Amygdala (tissue), 56 donors: ENCODE measurements at regions not wholly inside any gene's neighbourhood (a gene's known extent, or its start where the extent isn't known, plus 50 kb on each side); places are given as distances from the start of the nearest gene placed in this dataset.

Experiments used
- DNase-seq, 56 donors: peaks; one replicate each; lab custom pipeline; 2025; lab: John Stamatoyannopoulos, UW

DNA sequence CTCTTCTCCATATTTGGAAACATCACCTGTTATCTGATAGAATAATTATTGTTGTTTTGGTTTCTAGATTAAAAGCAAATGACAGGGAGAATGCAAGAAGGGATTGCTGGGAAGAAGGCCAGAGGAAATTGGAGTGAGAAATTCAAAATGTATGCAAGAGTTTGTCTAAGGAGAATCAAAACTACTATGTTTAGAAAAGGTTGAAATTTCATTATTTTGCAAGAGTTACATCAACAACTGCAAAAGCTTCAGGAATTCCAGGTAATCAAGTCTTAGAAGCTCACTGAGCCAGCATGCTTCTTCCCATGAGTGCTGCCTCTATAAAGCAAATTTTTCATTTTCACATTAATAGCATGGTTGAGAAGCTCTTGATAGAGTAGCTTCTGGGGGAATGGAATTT is 177.2 kb upstream of the GBE1 start:
- DNase-seq = no peak

DNA sequence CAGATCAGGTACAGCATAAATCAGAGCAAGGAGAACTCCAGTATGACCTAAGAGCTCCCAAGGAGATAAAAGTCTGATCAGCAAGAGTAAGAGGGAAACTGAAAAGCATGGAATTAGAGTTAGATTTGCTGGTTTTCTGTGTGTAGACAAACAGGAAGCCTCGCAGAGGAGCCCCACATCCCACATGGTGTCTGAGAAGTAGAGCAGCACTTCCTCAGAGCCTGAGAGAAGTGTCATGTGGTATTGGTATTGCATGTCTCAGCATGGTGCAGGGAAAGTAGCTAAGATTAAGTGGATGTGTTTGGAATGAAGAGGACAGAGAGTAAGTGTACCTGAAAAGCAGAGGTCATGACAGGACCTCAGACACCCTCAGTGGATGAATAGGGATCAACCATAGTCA is 175.4 kb upstream of the GBE1 start:
- no peak for DNase-seq

DNA sequence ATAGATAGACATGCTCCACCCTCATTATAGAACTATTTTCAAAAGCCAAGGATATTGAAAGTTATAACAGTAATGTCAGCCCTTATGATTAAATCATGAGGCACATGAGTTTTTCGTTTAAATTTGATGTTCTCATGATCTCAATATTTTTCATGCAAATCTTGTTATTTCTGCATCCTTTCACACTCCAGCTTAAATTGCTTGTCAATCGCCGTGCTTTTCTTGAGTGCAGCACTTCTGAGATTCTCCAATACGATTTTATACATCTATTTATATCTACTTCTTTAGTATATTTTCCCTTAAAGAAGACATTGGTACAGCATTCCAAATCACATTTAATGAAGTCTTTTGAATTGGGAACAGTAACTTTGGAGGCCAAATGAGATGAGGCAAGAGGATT is 171.2 kb upstream of the GBE1 start:
- DNase-seq = no peak

DNA sequence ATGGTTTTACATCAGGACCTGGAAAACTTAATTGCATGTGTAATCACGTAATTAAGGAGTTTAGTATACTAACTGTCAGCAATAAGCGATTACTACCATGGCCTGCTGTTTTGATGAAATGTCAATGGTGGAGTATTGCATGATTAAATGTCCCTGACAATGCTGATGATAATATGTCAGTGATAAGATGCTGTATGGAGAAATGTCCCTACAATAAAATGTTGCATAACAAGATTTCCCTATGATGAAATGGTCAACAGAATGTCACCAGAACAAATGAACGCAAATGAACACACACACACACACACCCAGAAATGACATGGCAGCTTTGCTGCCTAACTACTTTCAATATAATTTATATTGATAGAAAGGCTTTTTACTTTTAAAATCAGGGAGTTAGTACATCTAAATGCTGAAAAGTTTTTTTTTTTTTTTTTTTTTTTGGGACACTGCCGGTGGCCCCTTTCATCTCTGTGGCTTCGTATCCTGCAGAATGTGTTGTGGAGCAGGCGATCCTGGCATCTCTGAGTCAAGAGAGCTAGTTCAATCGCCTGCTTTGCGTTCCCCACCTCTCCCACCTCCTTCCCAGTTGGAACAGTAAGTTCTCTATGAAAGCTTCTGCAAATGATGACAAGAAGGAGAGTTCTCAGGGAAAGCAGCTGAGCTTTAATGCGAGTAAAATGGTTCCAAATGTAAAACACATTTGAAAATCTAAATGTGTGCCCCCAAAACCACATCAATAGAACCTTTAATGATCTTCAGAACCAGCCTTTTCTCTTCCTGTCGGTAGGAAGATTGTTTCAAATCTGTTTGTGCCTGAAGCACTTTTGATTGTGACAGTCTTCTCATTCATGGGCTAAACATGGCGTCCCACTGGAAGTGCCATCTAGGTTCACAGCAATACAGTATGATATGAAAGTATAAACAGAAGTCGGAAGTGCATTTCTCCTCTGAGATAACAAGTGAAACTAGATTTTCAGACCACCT is 170.1 kb upstream of the GBE1 start:
- no peak for DNase-seq

DNA sequence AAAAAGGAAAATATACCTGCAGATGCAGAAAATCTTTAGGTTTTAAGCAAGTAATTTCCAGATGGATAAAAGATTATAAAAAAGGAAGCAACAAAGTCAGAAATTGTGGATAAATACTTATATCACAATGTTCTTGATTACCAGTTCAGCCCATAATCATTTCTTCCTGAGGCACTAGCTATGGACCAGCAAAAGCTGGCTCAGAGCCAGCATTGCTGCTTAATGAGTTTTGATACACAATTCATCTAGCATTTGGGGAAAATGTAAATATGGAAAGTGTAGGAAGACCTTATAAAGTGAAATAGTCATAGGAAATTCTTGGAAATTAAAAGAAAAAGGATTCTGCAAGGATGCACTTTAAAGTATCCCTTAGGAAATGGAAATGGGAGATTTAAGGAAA is 168.3 kb upstream of the GBE1 start:
- DNase-seq = no peak

DNA sequence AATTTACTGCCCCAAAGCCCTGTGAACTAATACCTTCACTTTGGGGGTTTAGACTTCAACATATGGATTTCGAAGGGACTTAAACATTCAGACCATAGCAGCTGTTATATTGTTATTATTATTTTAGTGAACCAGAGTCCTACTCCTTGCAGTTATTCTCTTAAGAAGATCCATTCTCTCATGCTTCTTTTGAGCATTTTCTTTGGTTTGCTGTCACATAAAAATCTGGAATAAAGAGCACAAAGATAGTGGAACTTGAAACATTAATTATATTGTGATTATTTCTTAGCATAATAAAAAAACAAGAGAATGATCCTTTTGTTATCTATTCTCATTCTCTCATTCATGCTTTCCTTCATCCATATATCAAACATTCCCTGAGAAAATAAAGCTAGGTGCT is 166.4 kb upstream of the GBE1 start:
- no peak for DNase-seq

DNA sequence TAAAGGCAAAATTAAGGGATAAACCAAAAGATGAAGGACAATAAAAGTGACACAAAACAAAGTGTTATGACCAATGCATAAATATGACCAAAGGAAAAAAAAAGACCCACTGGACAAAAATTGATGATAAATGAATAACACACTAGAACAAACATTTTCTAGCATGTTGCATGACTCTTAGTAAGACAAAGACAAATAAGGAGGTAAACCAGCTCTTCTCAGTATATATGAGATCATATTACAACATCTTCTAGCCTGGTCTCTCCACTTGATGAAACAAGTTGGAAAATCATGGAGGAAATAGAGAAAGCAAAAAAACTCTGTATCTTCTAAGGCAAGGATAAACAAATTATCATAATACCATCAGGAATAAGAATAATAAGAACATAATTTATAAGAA is 163.9 kb upstream of the GBE1 start:
- no peak for DNase-seq

DNA sequence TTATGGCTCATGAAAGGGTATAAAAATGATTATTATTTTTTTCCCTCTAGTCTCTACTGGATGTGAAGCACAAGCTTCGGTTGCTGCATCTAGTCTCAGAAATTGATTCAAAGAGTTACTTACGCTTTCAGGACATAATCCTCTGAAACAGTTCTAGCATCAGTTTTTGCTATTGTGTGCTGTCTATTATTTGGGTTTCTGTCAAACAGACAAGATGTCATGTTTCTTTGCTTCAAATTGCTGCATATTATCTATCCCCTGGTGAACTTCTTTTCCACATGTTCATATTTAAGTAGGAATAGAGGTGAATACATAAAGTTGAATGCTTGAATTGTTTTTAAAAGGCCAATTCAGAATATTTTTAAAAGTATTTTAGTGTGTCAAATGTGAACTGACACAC is 161.6 kb upstream of the GBE1 start:
- DNase-seq = no peak

DNA sequence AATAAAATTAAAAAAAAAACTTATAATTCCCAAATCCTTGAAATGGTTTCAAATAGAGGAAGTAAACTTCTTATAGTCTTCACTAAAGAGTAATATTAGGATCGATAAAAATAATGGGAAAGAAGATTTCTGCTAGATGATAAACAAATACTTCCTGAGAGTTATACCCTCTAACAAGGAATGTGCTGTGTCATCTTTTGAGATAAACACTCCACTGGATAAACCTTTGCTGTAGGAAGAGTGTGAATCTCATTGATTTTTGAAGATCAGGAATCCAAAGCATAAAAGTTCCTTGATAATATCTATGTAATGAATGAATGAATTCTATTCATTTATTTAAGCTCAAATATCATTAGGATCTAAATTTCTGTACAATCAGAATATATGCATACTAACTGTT is 161.0 kb upstream of the GBE1 start:
- no peak for DNase-seq

DNA sequence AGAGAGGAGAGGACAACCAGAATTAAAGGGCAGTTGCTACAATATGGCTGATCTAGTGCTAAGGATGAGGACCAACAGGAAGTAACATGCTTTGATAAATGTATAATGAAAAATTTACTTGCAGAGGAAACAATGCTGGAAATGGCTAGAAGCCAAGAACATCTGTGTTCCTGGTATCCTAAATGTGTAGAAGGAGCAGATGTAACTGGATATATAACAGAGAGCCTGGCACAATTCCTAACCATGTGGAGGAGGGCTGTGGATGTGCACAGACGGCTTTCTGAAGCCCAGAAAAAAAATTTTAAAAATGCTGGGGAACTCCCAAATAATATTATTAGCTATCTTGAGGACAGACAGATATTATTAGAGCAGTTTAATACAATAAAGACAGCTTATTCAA is 159.4 kb upstream of the GBE1 start:
- DNase-seq = no peak

DNA sequence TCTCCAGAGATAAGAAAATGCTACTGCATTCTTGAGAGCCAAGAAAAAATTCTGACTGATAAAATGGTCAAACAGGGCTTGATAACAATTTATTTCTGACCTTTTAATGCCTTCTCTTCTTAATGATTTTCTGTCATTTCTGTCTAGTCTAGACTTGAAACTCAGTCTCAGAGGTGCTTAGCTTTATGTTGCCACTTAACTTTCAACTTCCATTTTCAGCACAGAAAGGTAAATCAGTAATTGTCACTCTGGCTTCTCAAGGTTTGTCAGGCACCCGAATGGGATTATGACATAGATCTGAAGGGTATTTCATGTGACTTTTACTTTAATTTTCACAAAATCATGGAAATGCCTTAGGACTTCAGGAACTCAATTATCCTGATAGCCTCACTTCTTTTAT is 155.4 kb upstream of the GBE1 start:
- DNase-seq = no peak

DNA sequence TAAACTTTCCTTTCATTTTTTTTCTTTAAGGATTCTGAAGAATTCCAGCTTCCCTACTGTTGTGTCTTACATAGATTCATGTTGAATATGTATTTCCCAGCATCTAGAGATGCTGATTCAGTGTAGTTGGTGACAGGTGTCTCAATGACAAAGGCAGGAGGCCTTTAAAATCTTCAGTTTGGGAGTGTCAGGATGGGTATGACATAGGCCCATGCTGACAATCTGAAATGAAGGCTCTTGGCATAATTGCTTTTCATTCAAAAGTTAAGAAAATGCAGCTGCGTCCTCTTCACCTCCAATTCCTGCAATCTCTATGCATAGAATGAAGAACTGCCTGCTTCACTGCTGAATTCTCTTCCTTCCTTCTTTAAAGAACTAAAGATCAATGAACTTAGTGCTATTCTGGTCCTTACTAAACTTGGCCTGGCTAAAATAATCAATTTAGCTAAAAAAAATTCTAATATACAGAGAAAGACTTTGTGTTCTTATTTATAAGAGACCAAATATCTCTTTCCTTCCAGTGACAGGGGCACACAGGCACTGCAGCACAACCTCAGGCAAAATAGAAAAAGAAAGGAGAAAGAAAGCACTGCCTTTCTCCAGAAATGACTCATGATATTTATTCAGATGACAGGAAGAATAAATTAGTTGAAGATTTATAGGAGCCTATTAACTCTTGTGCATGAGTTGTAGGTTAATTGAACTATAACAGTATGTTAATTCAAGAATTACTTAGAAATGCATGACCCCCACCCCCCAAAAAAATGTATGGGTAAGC is 152.6 kb upstream of the GBE1 start:
- DNase-seq = no peak

DNA sequence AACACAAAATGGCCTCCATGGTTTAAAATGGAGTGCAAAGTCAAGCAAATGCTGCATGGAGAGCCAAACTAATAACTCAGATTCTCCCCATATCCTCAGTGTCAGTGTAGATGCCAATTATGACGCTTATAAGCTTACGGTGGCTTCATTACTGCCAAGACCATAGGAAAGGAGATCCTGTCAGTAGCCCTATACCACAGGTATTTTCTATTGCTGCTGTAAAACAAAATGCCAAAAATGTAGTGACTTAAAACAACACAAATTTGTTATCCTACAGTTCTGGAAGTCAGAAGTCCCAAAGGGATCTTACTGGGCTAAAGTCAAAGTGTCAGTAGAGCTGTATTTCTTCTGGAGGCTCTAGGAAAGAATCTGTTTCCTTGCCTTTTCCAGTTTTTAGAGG is 149.8 kb upstream of the GBE1 start:
- DNase-seq = no peak

DNA sequence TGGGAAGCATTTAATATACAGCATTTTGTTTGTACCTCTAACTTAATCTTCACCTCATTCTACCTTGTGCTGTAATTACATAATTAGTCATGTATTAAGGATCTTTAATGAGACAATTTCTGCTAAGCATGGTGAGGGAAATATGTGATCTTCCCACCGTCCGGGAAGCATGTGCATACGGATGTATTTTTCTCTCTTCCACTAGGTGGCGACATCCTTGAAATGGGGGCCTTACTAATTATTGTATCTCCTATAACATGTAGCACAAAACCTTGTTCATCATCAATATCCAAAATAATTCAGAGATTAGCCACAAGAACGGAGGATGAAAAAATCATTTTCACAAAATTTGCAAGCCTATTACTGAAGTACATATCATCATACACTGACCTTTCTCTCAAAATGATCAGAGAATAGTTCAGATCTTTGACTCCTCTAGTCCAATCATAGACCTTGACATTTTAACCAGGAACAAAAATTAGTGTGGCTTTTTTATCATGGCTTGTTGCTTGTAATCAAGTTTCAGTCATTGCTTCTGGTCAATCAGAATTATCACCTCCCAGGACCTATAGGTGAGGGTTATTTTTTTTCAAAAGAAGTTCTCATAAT is 148.9 kb upstream of the GBE1 start:
- DNase-seq = peak in 2 of 56 donors; percentile 5 to 19

DNA sequence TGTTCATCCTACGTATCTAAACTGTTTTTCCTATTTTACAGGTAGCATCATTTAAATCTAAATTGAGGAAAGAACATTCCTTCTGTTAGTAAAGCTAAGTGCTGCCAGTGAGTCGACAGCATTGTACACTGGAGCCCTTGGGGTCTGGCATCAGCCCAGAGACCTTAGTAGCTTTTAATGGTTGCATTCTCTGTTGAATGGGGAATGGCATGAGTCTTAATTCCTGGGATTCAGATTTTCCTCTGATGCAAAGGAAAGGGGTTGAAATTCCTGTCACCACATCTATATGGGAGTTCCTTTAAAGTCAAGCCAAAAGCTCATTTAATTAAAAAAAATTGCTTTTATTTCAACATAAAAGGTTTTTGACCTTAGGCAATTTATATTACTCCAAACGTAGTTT is 148.4 kb upstream of the GBE1 start:
- no peak for DNase-seq

DNA sequence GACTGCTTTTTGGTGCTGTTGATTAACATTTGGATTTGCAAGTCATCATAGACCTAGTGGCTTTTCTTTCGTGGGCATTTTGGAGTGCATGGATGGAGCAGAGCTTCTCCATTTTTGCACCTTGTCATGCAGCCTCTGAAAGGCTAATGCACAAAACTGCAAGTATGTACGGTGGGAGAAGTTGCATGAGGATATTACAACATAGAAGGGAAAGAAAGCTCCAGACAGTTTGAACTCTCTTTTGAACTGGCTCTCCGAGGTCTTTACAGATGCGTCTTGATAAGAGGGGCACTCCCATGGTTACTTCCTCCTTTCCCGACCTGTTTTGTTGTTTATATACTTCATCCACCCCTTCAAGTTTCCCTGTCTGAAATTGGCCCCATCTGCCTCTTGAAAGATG is 147.1 kb upstream of the GBE1 start:
- DNase-seq = no peak

DNA sequence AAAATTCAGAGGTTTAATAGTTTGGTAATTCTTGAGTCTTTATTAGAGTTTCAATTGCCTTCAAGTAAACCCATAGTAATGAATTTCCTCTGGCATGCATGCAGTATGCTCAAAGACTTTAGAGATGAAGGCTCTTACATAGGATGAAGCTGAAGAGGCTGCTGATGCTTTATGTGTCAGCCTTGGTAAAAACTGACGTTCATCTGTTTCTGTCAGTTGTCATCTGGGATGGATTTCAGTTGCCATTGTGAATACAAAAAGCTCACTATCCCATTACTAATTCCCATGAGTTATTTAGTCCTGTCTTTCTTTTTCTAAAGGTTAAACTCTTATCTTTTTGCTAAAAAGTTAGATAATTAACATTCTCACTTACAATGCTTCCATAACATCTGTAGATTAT is 136.9 kb upstream of the GBE1 start:
- DNase-seq = no peak

DNA sequence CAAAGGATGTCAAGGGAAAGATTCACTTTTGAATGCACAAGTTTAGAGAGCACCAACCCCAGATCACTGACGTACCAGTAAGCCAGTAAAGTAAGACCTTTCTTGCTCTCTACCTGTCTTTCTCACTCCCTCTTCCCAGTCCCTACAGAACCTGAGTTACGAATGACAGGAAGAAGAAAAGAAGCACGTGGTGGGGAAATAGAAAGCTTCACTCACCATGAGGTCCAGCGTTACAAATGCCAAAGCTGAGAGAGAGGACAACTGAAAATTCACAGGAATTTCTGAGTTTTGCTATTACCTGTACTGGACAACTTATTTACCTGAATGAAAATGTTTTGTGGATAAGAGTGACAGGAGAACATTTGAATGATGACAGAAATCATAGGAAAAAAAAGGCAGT is 133.2 kb upstream of the GBE1 start:
- no peak for DNase-seq

DNA sequence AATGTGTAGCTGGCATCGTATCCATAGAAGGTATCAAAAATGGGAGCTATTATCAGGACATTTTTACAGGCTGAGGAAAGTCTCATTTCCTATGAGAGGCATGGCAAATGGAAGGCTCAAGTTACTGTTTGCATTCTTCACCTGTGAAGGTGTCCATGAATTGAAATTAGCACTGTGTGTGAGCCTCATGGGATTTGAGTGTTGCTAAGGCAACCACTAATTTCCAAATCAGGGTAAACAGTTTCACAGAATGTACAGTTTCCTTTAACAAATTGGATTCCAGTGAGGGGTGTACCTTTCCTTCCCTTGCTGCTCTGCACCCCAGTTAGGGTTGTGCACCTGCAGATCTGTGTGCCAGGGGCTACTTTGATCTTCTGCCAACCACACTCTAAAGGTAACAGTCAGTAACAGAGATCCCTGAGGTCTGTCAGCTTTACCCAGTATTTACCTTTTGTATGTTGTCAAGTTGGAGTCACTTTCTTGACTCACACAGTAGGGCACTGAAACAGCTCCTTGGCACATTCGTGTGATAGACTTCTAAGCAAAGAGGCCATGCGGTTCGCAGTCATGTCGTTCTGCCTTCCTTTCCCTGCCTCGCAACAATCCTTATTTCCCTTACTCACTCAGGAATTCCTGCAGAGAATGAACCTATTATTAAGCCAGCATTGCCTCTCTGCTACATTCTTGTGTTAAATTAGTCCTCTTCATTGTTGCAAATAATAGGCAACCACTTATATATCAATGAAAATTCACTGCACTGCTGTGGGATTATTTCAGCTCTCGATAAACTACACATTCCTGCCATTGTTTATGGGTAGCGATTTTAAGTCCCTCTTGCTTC is 129.8 kb upstream of the GBE1 start:
- no peak for DNase-seq

DNA sequence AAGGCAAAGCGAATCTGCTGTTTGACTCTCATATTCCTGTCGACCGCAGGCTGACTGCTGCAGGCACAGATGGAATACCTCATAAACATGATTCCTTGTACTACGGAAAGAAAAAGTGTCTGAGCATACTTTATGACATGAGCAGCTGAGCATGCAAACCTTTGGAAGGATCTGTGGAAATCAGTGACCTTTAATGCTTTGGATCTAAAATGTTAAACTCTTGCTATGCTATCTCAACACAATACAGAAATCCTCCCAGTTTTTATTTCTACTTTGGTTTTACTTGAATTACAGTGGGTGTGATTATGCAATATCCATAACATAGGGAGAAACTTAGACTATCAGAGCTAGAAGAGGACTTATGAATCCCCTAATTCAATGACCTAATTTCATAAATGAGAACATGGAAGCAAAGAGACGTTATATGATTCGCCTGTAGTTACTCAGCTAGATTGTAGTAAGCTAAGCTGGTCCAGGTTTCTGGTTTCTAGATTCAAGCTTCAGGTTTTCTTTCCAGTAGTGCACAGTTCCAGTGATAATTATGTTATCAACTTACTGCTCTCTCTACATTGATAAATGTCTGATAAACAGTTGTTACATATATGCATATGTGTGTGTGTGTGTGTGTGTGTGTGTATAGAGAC is 127.6 kb upstream of the GBE1 start:
- DNase-seq = no peak
